ENCODE measurements at regions not wholly inside any gene's neighbourhood (a gene's known extent, or its start where the extent isn't known, plus 50 kb on each side); places are given as distances from the start of the nearest gene placed in this dataset.

DNA sequence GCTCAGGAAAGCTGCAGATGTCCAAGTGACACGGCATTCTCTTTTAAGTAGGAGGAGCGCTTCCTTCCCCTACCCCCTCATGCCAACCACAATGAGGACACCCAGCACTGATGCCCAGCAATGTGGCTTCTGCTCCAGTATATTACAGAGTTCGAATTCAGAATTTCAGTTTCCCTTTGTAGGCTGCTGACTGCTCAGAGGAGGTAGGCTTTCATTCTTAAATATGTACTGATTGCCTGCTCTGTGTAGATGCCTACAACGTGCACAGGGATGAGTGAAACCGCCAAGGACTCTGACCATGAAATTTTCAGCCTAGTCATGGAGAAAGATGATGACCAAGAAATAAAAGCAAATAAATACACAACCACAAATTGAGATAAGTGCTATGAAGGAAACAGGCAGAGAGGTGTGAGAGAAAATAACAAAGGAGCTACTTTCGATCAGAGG, 50.9 kb upstream of the TNFAIP3 start:
- Histone ChIP-seq H3K36me3 (ENCODE audit: control insufficient read depth in 2 of 2, insufficient read depth in 2 of 2, low read length in 1 of 2) (no peaks in the 10 kb centered on the region), H3K4me1 (ENCODE audit: control insufficient read depth, insufficient read depth, low read length) (peaks cover 41% of the 10 kb centered on the region), H4K20me1 (ENCODE audit: control insufficient read depth, insufficient read depth) (no peaks in the 10 kb centered on the region), H3K9ac (ENCODE audit: control insufficient read depth, insufficient read depth, low read length) (peak overlapping the region; percentile 57), H2AFZ (ENCODE audit: control insufficient read depth, low read depth, low read length) (peak overlapping the region; percentile 82), H3K4me2 (ENCODE audit: control insufficient read depth, insufficient read depth) (peak overlapping the region; percentile 92), H3K27ac (ENCODE audit: control insufficient read depth, insufficient read depth) (peak overlapping the region; percentile 81), H3K4me3 (peak overlapping the region; percentile 44; the same call in 1 of the 2 replicates), H3K79me2 (ENCODE audit: control insufficient read depth, insufficient read depth, low read length) (no peaks in the 10 kb centered on the region), H3K9me3 (replicated peaks; ENCODE audit: control insufficient read depth, insufficient read depth, low read length) (peaks cover 2% of the 10 kb centered on the region; the same call in 1 of the 3 replicates), H3K27me3 (replicated peaks in 1 of 2; ENCODE audit: control insufficient read depth in 2 of 2, insufficient read depth in 2 of 2, low read length in 1 of 2) (no peaks in the 10 kb centered on the region)
- DNase-seq (ENCODE audit: low read depth, low spot score) (no peak), ATAC-seq (peak; percentile 65), FAIRE-seq (no peak)
- CTCF ChIA-PET = interaction anchor here (0.9 to 1.9 kb wide), 5 partner anchors 9 to 123 kb away, joined by 3 to 14 read pairs (median 3); no protein-coding TSS in a partner anchor
- intact Hi-C loops (cut with micrococcal nuclease; ENCODE audit: unreplicated experiment) = no loop called here
- RAD21 ChIA-PET (ENCODE audit: unreplicated experiment) = interaction anchor here (0.7 to 4.2 kb wide), 15 partner anchors 9 to 129 kb away, joined by 3 to 12 read pairs (median 4); no protein-coding TSS in a partner anchor
- POLR2A ChIA-PET = interaction anchor here (0.6 to 1.8 kb wide), 7 partner anchors 10 to 52 kb away, joined by 3 to 10 read pairs (median 5); no protein-coding TSS in a partner anchor
- BruUV-seq (replicated peaks) = no TSS peak
- WGBS (ENCODE audit: insufficient coverage, insufficient replicate concordance, low lambda C conversion rate, missing lambda C conversion rate) = 31% methylated on average over 6 of the region's 6 CpGs
- SMC1A ChIA-PET (ENCODE audit: uncharacterized antibody, unreplicated experiment) = interaction anchor here (0.7 to 2.7 kb wide), 18 partner anchors 9 to 108 kb away, joined by 3 to 15 read pairs (median 4); partner anchors contain the start of gene TNFAIP3
- in situ Hi-C loops (cut with MboI) = no loop called here
- TF ChIP-seq IKZF1 (conservative IDR thresholded peaks at IDR 0.05) (peak; percentile 80), TBL1XR1 (IDR thresholded peaks at IDR 0.05; ENCODE audit: low read depth, low read length) (no peak), KLF5 (IDR thresholded peaks at IDR 0.05; ENCODE audit: partially characterized antibody) (no peak), IKZF2 (IDR thresholded peaks at IDR 0.05) (peak in 1 of 2 experiments; percentile 56; a peak in 2 of 4 replicates), GATAD2B (conservative IDR thresholded peaks at IDR 0.05; ENCODE audit: low read depth) (0 out of 2 replicates have a peak, but pooled peaks have one; percentile 35), MEF2A (IDR thresholded peaks at IDR 0.05; ENCODE audit: insufficient read depth, low read depth, low read length) (no peak), RFX5 (IDR thresholded peaks at IDR 0.05; ENCODE audit: low read depth, low read length) (no peak), MEF2B (IDR thresholded peaks at IDR 0.05; ENCODE audit: partially characterized antibody, poor library complexity, severe bottlenecking) (peak; percentile 42), TAF1 (IDR thresholded peaks at IDR 0.05; ENCODE audit: borderline replicate concordance, low read depth, low read length) (no peak), MAX (IDR thresholded peaks at IDR 0.05; ENCODE audit: low read depth, low read length) (no peak), NR2F1 (conservative IDR thresholded peaks at IDR 0.05) (peak; percentile 69), DPF2 (IDR thresholded peaks at IDR 0.05) (peak; percentile 47; the same call in 1 of the 2 replicates), EED (IDR thresholded peaks at IDR 0.05; ENCODE audit: low read depth) (peak; percentile 66), ATF7 (IDR thresholded peaks at IDR 0.05; ENCODE audit: low read depth) (peak; percentile 65), SMARCA5 (IDR thresholded peaks at IDR 0.05) (peak; percentile 41), TCF12 (IDR thresholded peaks at IDR 0.05; ENCODE audit: low read depth, low read length) (no peak), BHLHE40 (IDR thresholded peaks at IDR 0.05; ENCODE audit: borderline replicate concordance in 1 of 2, low read depth in 2 of 2, low read length in 1 of 2) (peak in 1 of 2 experiments; percentile 8; a peak in 1 of 4 replicates), ZNF274 (IDR thresholded peaks at IDR 0.05; ENCODE audit: insufficient read depth, insufficient read length) (no peak), MTA3 (IDR thresholded peaks at IDR 0.05; ENCODE audit: borderline replicate concordance, low read length) (no peak)
- TF ChIP-seq, protein P1, sequence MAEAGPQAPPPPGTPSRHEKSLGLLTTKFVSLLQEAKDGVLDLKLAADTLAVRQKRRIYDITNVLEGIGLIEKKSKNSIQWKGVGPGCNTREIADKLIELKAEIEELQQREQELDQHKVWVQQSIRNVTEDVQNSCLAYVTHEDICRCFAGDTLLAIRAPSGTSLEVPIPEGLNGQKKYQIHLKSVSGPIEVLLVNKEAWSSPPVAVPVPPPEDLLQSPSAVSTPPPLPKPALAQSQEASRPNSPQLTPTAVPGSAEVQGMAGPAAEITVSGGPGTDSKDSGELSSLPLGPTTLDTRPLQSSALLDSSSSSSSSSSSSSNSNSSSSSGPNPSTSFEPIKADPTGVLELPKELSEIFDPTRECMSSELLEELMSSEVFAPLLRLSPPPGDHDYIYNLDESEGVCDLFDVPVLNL (IDR thresholded peaks at IDR 0.05; ENCODE audit: low read depth, low read length) = no peak
- TF ChIP-seq, protein P2, sequence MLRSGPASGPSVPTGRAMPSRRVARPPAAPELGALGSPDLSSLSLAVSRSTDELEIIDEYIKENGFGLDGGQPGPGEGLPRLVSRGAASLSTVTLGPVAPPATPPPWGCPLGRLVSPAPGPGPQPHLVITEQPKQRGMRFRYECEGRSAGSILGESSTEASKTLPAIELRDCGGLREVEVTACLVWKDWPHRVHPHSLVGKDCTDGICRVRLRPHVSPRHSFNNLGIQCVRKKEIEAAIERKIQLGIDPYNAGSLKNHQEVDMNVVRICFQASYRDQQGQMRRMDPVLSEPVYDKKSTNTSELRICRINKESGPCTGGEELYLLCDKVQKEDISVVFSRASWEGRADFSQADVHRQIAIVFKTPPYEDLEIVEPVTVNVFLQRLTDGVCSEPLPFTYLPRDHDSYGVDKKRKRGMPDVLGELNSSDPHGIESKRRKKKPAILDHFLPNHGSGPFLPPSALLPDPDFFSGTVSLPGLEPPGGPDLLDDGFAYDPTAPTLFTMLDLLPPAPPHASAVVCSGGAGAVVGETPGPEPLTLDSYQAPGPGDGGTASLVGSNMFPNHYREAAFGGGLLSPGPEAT (IDR thresholded peaks at IDR 0.05; ENCODE audit: low read depth) = peak; percentile 58; the same call in 1 of the 2 replicates
